ENCODE measurements at regions not wholly inside any gene's neighbourhood (a gene's known extent, or its start where the extent isn't known, plus 50 kb on each side); places are given as distances from the start of the nearest gene placed in this dataset.

GRCh38 chr7:114795475-114795874 lies 126.4 kb upstream of the MDFIC start:
- TF ChIP-seq SIN3A (IDR thresholded peaks at IDR 0.05; ENCODE audit: low read depth, low read length): no peak
- TF ChIP-seq CBX5 (IDR thresholded peaks at IDR 0.05; ENCODE audit: low read depth): no peak
- no peak for TF ChIP-seq CREB1 (IDR thresholded peaks at IDR 0.05; ENCODE audit: low read depth)
- no peak for TF ChIP-seq JUND (IDR thresholded peaks at IDR 0.05; ENCODE audit: low read depth, low read length)
- no peak for TF ChIP-seq MEF2A (IDR thresholded peaks at IDR 0.05; ENCODE audit: insufficient read depth, low read depth, low read length)
- no peak for TF ChIP-seq MTA3 (IDR thresholded peaks at IDR 0.05; ENCODE audit: borderline replicate concordance, low read length)
- TF ChIP-seq CTCF (IDR thresholded peaks at IDR 0.05 in 2 of 3, conservative IDR thresholded peaks at IDR 0.05 in 1 of 3; ENCODE audit: control insufficient read depth in 2 of 3, extremely low read depth in 1 of 3, insufficient read depth in 1 of 3, low read depth in 3 of 3, low read length in 3 of 3): no peak
- TF ChIP-seq NR2C2 (IDR thresholded peaks at IDR 0.05; ENCODE audit: borderline replicate concordance, control insufficient read depth, insufficient read length, low read depth): no peak
- TF ChIP-seq ZNF274 (IDR thresholded peaks at IDR 0.05; ENCODE audit: insufficient read depth, insufficient read length): no peak
- TF ChIP-seq FOXM1 (IDR thresholded peaks at IDR 0.05; ENCODE audit: low read depth, low read length): no peak

All from GM12878 (cell line).